Activated CD4-positive, alpha-beta T cell treated with anti-CD3 and anti-CD28 coated beads, Interleukin-2, Interleukin-6, amounts not matched to agents 100 ng/mL and 50 ng/mL, durations not matched to agents 16 hours and 8 hours (primary cell): ENCODE measurements at regions not wholly inside any gene's neighbourhood (a gene's known extent, or its start where the extent isn't known, plus 50 kb on each side); places are given as distances from the start of the nearest gene placed in this dataset.
"Not testable (repeated sequence)": the region's sequence is repeated elsewhere in the genome, so short reads cannot be mapped to it uniquely, and the experiment has no call there.

Experiments used
- DNase-seq: peaks from one replicate; pipeline ENCODE4 v3.0.0-alpha.2; 2020

DNA sequence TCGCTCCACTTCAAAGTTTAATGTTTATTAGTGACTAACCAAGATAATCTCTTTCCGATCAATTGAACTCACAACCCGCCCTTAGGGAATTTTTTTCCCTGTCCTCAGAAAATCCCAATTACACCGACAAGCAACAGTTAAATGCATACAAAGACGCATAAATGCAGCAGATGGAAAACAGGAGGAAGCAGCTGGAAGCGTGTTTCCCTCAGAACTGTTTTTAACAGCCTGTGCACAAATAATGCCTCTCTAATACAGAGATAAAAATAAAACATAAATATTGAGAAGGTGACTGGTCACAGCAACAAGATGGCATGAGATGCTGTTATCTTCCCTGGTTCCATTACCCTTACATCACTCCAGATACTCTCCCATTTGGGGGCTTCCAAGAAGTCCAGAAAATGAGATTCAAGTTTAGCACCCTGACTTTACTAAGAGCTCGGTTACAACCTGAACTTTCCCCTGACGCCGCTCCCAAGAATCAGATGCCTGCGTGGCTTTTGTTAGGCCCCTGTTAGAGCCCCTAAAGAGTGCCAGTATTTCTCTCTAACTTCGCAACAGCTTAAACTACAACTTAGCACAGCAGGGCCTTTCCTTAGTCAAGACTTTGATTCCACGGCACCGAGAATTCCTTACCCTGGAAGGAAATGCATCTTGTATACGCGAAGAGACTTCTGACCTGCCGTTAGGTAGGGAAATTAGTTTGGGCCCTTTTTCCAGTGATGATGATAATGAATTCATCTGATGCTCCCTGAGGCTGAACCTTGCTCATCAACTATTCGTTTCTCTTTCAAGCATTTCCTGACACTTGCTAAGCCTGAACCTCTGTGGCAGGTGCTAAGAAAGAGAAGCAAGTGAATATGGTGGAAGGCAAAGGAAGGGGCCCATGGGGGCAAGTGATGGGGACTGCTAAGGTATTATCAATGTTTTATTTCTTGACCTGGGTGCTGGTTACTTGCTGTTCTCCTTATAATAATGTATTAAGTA, 137.7 kb upstream of the SMYD2 start:
- no peak for DNase-seq

- not testable (repeated sequence) for DNase-seq
Observed at GRCh38 chr1:214144521-214144920, 136.4 kb upstream of the SMYD2 start.

GRCh38 chr1:214146523-214146922, 134.4 kb upstream of the SMYD2 start:
- DNase-seq = peak; percentile 1

DNA sequence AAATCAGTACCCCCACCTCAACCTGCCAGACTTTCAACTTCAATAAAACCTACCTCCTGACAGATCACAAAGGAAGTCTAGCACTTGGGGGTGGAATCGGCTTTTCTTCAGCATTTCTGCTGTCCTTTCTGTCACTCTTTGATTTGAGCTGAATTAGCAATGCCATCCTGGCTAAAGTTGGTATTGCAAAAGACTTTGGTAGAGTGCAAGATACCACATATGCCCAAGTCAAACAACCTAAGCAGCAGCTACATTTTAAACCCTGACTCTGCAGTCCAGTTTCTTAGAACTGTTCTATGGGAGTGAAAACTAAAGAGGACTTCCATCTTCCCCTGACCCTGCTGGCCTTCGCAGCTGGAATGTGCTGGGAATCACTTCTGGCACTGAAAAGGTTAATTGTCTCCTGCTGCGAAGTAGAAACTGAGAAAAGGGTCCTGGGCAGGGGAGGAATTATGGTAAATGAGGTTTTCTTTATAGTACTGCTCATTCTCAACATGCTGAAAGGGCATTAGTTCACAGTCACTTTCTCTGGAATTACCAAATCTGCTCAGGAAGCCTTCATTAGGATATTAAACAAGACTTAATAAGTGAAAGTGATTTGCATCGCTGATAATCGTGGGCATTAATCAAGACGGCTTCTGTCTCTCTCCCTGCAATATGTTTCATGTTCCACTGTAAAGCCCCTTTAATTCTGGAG, 126.2 kb upstream of the SMYD2 start:
- no peak for DNase-seq

DNA sequence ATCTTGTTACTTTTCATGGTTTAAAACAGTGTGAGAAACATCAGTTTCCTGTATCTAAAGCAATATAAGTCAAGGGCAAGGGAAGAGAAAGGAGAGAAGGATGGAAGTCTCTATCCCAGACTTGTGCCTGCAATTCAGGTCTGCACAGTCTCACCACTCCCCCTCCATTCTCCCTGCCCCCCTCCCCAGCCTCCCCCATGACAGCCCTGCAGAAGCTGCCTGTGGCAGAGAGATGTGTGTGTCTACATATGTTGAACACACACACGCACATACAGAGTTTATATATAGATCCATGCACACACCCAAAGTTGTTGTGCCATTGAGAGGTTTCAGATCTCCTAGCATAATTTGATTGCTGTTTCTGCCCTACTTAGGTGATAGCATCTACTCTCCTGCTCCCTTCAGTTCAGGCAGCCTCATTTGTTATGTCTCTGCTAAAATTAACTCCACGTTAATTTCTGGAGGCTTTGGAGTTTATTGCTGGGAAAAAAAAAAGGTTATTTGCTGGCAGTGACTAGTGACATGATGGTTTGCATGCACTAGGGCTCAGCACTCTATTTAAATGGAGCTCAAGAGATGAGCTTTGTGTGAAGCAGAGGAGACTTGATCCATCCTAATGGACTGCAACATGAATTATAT, 124.9 kb upstream of the SMYD2 start:
- DNase-seq = no peak

- DNase-seq = no peak
Observed at GRCh38 chr1:214164173-214164572, 116.8 kb upstream of the SMYD2 start.

DNA sequence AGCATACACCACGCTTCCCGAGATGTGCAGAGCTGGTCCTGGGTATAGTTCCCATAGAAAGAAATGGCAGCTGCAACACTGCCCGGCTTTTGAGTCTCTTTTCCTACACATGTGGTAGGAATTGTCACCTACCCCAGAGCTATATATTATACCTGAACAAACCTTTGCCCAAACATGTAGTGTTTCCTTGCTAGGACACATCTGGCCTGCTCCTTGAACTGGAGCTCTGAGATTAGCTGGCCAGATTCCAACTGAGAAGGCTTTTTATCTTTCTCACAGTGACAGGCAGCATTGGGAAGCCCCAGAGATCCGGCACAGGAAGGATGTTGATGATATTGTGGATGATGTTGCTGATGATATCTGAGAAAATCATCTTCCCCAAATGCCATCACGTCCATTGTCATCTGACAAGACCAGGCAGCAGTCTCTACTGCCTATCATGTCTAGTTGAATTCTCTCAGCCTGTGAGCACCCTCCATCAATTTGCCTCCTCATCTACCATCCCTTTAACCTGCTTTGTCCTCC, 115.0 kb upstream of the SMYD2 start:
- DNase-seq = no peak

- DNase-seq = no peak
Observed at GRCh38 chr1:214174508-214175199, 106.3 kb upstream of the SMYD2 start.

DNA sequence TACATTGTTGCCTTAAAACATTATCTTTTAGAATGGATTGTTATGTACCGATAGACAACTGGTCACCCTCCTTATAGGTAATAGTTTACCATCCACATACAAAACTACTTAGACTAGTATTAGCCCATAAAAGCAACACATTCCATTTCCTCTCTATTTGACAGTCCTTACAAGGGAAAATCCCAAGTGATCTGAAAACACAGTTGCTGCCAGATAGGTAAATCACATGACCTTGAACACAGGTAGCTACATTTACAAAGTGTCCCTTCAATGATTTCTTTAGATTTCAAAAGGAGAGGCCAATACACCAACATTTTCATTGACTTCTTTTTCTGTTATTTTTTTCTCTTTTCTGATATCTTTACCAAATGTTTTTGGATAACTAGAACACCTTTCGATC, 102.9 kb upstream of the SMYD2 start:
- DNase-seq = no peak

GRCh38 chr1:214184992-214185391, 96.0 kb upstream of the SMYD2 start:
- DNase-seq = no peak

GRCh38 chr1:214186103-214186824, 94.7 kb upstream of the SMYD2 start:
- no peak for DNase-seq

- DNase-seq = no peak
Observed at GRCh38 chr1:214187121-214187900, 93.6 kb upstream of the SMYD2 start.

DNA sequence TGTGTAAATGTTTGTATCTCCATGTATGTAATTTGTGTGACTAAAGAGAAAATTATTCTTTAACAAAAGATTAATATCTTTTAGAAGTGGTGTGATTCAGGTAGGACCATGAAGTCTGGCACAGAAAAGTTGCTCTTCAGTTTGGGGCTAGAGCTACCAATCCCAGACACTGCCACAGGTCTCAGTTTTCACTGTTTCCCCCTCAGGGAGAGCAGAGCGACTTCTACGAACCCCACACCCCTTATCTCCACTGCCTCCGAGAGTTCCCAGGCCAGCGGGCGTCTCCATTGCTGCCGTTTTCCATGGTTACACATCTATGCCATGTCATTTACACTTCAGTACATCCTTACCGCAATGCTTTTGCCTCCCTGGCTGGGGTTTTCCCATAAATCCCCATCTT, 93.0 kb upstream of the SMYD2 start:
- DNase-seq = no peak

- no peak for DNase-seq
Observed at GRCh38 chr1:214188835-214189234, 92.1 kb upstream of the SMYD2 start.

- DNase-seq = no peak
Observed at GRCh38 chr1:214192825-214193643, 87.9 kb upstream of the SMYD2 start.

- no peak for DNase-seq
Observed at GRCh38 chr1:214193691-214194090, 87.3 kb upstream of the SMYD2 start.

DNA sequence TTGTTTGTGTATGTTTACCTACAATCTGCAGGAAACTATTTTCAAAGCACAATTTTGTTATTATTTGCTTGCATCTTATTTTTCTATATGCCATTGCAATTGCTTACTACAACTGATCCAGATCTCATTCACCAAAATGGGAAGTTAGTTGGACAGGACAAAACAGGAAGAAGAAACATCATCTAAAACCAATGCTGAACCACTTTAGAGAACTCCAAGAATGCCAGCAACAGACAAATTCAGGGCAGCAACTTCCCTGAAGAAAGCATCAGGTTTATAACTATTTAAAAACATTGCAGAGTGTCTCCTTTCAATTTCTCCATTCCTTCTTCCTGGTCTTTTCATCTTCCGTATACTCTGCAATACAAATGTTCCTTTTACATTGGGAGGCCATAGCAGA, 82.4 kb upstream of the SMYD2 start:
- no peak for DNase-seq

DNA sequence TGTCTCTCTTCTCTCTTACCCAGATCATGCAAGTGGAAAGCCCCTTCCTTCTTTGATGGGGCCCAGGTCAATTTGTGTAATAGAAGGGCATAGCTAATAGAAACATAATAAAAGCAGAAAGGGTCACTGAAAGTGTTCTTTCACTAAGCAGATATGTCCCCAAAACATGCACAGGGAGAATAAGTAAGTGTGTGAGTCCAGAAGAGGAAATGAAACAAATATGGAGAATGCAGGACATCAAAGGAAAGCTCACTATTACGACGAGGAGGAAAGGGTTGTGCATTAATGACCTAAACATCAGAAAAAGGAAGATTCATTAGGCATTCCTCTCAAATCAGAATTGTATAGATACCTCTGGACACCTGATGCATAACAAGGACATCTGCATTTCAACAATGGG, 81.4 kb upstream of the SMYD2 start:
- no peak for DNase-seq

GRCh38 chr1:214202992-214203391, 78.0 kb upstream of the SMYD2 start:
- DNase-seq = no peak

GRCh38 chr1:214205053-214205452, 75.9 kb upstream of the SMYD2 start:
- DNase-seq = no peak
